Transverse colon (tissue), 4 donors: ENCODE measurements at regions not wholly inside any gene's neighbourhood (a gene's known extent, or its start where the extent isn't known, plus 50 kb on each side); places are given as distances from the start of the nearest gene placed in this dataset.

ENCODE experiments used
- DNase-seq: peaks from one replicate; pipeline ENCODE4 v3.0.0-alpha.2; 2019
- H3K27ac ChIP-seq, 4 donors: fragments of 200-600 bp; sonication (generic); 2 replicates each; pipeline ENCODE4 v1.5.1; 2016 to 2018; ENCODE audit warnings: inconsistent platforms in 4 of 4
- H3K27me3 ChIP-seq: fragments of 200-600 bp; sonication (generic); 2 replicates; pipeline ENCODE4 v1.5.1; 2017; ENCODE audit warnings: inconsistent platforms
- H3K36me3 ChIP-seq, 4 donors: fragments of 200-600 bp; sonication (generic); 2 replicates each; pipeline ENCODE4 v1.5.1; 2017 to 2019; ENCODE audit warnings: inconsistent platforms in 4 of 4
- H3K4me1 ChIP-seq, 4 donors: fragments of 200-600 bp; sonication (generic); 2 replicates each; pipeline ENCODE4 v1.5.1; 2017 to 2020; ENCODE audit warnings: inconsistent platforms in 4 of 4
- H3K4me3 ChIP-seq, 4 donors: fragments of 200-600 bp; sonication (generic); 1 replicate in 1 of 4; 2 replicates in 3 of 4; pipeline versions ENCODE4 v1.5.1 to v1.6.1; 2017 to 2019; ENCODE audit warnings: inconsistent platforms in 4 of 4
- H3K9me3 ChIP-seq, 2 donors: fragments of 200-600 bp; sonication (generic); 2 replicates each; pipeline ENCODE4 v1.5.1; 2017 to 2019; ENCODE audit warnings: inconsistent platforms in 2 of 2
- EP300 ChIP-seq: sonication (generic); formaldehyde crosslinking; IDR thresholded peaks from one replicate; pipeline ENCODE4 v1.6.1; 2017; ENCODE audit warnings: antibody characterized with exemption, low read depth
- POLR2A ChIP-seq: fragments of 450-650 bp; IDR thresholded peaks from one replicate; pipeline ENCODE4 v1.6.1; 2016; ENCODE audit warnings: antibody characterized with exemption, mild to moderate bottlenecking, moderate library complexity
- POLR2AphosphoS5 ChIP-seq, 3 donors: sonication (generic); formaldehyde crosslinking; IDR thresholded peaks; one replicate each; pipeline ENCODE4 v1.6.1; 2016; ENCODE audit warnings: antibody characterized with exemption in 3 of 3
- WGBS, 2 donors: methylation state at CpG; one replicate each; pipeline ENCODE4 v1.1.5; 2018; ENCODE audit warnings: low coverage in 1 of 2; 5-methylcytosine and 5-hydroxymethylcytosine counted together
- in situ Hi-C, 4 donors: fragments of 200-750 bp; cut with MboI; loops; one replicate each; pipeline versions ENCODE4 v1.15.0 to v1.15.1; 2017; ENCODE audit warnings: low sequenced_read_pairs in 3 of 4, low pct_ligation_motif_present in 1 of 4, low pct_unique_long_range_greater_than_20kb in 1 of 4
- intact Hi-C: fragments of 100-400 bp; cut with DNase I; formaldehyde crosslinking; loops from one replicate; pipeline ENCODE4 v1.15.1; 2023; ENCODE audit warnings: low total_unique reads
- TF ChIP-seq, protein P1 (sequence below), 5 experiments: fragments of 200-600 bp in 3 of 5; fragments of 450-650 bp in 2 of 5; sonication (generic) in 3 of 5; IDR thresholded peaks; 1 replicate in 2 of 5; 2 replicates in 3 of 5; pipeline ENCODE4 v1.5.1; 2016 to 2017; ENCODE audit warnings: antibody characterized with exemption in 5 of 5, inconsistent platforms in 3 of 5, mild to moderate bottlenecking in 2 of 5, moderate library complexity in 1 of 5

DNA sequence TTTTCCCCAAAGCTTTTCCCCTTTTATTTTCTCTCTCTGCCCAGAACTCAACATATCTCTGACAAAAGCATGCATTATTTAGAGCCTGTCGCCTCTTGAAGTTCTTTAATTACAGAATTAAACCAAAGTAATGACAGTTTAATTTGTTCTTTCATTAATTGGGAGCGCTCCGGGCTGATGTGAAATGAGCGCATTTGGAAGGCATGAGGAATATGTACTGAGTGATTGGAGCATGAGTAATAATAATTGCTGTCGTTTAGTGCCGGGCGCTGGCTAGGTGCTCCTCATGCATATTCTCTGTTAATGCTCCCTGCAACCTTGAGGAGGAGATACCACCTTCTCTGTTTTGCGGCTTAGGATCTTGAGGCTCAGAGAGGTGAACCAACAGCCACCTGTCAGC, 120.5 kb downstream of the SLC25A47 start:
- H3K36me3 ChIP-seq = no peaks in the 10 kb centered on the region
- H3K9me3 ChIP-seq = no peaks in the 10 kb centered on the region
- H3K27me3 ChIP-seq = no peaks in the 10 kb centered on the region
- no peak for TF ChIP-seq EP300
- TF ChIP-seq POLR2A = no peak
- TF ChIP-seq, protein P1, sequence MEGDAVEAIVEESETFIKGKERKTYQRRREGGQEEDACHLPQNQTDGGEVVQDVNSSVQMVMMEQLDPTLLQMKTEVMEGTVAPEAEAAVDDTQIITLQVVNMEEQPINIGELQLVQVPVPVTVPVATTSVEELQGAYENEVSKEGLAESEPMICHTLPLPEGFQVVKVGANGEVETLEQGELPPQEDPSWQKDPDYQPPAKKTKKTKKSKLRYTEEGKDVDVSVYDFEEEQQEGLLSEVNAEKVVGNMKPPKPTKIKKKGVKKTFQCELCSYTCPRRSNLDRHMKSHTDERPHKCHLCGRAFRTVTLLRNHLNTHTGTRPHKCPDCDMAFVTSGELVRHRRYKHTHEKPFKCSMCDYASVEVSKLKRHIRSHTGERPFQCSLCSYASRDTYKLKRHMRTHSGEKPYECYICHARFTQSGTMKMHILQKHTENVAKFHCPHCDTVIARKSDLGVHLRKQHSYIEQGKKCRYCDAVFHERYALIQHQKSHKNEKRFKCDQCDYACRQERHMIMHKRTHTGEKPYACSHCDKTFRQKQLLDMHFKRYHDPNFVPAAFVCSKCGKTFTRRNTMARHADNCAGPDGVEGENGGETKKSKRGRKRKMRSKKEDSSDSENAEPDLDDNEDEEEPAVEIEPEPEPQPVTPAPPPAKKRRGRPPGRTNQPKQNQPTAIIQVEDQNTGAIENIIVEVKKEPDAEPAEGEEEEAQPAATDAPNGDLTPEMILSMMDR (IDR thresholded peaks at IDR 0.05) = no peak
- TF ChIP-seq POLR2AphosphoS5 (IDR thresholded peaks at IDR 0.05) = no peak
- intact Hi-C loops = no loop called here
- no peak overlapping the region for H3K4me3 ChIP-seq
- in situ Hi-C loops = loop anchor here in 1 of 4 donors (10.0 kb wide), 1 partner anchor 201 kb away; no protein-coding TSS in a partner anchor
- 89 to 92% methylated on average over 8 of the region's 8 CpGs for WGBS, 2 donors
- H3K27ac ChIP-seq = no peak overlapping the region
- no peak for DNase-seq
- H3K4me1 ChIP-seq = peaks cover 14 to 44% (median 26%) of the 10 kb centered on the region in 4 donors

DNA sequence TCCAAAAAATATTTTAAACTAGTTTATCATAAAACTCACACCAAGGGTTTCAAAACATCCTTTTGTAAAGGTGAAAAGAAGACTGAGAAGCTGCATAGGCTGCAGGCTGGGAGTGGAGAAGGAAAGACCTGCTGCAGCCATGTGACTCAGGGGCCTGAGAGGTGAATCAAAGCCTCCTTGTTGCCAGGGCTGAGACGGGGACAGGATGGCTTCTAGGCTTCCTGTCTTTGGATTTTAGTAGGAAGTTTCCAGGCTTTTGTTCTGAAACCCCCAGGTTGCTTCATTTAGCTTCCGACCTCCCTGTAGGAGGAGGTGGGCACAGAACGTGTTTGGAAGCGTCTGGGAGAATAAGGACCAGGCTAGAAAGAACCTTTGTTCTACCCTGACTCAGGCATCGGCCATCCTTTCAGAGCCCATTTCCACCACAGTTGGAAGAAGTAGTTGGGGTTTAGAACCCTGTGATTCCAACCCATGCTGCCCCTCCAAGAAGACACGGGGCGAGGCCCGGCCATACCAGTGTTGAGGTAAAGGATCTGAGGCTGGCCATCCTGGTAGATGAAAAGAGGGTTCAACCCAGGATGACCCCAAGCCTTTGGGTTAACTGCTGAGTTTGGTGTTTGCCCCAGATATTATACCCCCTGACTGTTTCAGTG, 122.4 kb downstream of the SLC25A47 start:
- intact Hi-C loops = no loop called here

DNA sequence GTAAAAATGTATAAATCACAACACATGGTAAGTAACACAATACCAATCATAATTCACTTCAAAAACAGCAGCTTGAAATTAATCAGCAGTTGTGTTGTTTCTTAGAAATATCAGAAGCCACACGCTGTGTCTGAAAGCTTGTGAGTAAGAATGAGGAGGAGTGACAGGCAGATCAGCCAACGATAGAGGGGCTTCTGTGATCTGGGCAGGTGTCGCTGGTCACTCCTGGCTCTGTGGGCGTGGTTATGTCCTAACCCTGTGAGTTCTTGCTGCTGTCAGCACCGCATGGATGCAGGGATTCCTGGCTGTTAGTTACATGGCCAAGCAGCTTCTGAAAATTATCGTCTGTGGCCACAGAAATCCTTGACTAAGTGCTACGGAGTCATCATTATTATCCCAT, 123.4 kb downstream of the SLC25A47 start:
- TF ChIP-seq, protein P1 (IDR thresholded peaks at IDR 0.05) = no peak
- TF ChIP-seq POLR2AphosphoS5 (IDR thresholded peaks at IDR 0.05) (no peak), POLR2A (no peak), EP300 (no peak)
- in situ Hi-C loops = loop anchor here in 1 of 4 donors (10.0 kb wide), 1 partner anchor 198 kb away; no protein-coding TSS in a partner anchor
- H3K4me1 ChIP-seq = peaks cover 0 to 15% (median 0%) of the 10 kb centered on the region in 4 donors
- intact Hi-C loops = no loop called here
- 69 to 77% methylated on average over 2 to 7 of the region's 7 CpGs for WGBS, 2 donors
- no peak overlapping the region for H3K27ac ChIP-seq
- no peaks in the 10 kb centered on the region for H3K27me3 ChIP-seq
- H3K36me3 ChIP-seq = no peaks in the 10 kb centered on the region
- DNase-seq = no peak
- no peaks in the 10 kb centered on the region for H3K9me3 ChIP-seq
- H3K4me3 ChIP-seq = no peak overlapping the region

More for the DNA sequence above, 122.4 kb downstream of the SLC25A47 start:
- TF ChIP-seq EP300 (no peak), POLR2A (no peak), POLR2AphosphoS5 (IDR thresholded peaks at IDR 0.05) (no peak)
- TF ChIP-seq, protein P1 (IDR thresholded peaks at IDR 0.05) = no peak
- Histone ChIP-seq H3K27me3 (no peaks in the 10 kb centered on the region), H3K9me3 (no peaks in the 10 kb centered on the region), H3K27ac (no peak overlapping the region), H3K4me1 (peaks cover 2 to 25% (median 9%) of the 10 kb centered on the region in 4 donors), H3K36me3 (no peaks in the 10 kb centered on the region), H3K4me3 (no peak overlapping the region)
- DNase-seq = no peak
- in situ Hi-C loops = loop anchor here in 1 of 4 donors (10.0 kb wide), 1 partner anchor 199 kb away; no protein-coding TSS in a partner anchor
- WGBS, 2 donors = 40 to 91% methylated on average over 1 to 8 of the region's 8 CpGs

DNA sequence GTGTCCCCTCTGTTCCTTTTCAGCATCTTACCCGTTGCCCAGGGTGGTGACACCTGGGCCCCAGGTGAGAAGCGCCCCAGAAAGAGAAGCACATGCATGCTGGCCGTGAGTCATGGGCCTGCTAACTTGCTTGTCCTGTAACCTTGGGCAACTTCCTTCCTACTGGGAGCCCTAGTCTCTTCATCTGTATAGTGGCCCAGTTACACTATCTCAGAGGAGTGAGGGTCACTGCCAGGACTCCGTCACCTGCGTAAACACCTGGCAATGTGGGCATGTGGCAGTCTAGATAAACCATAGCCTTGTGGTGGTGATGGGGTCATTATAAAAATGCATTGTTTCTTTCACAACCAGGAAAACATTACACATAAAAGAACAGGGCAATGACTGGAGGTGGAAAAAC, 125.2 kb downstream of the SLC25A47 start:
- in situ Hi-C loops (loop anchor here in 1 of 4 donors (10.0 kb wide), 1 partner anchor 196 kb away; no protein-coding TSS in a partner anchor), intact Hi-C loops (no loop called here)
- Histone ChIP-seq H3K9me3 (no peaks in the 10 kb centered on the region), H3K27me3 (no peaks in the 10 kb centered on the region), H3K4me1 (no peaks in the 10 kb centered on the region), H3K36me3 (no peaks in the 10 kb centered on the region), H3K4me3 (no peak overlapping the region), H3K27ac (no peak overlapping the region)
- 88% methylated on average over 5 of the region's 5 CpGs; no CpG with 5 or more reads in 1 of the 2 donors for WGBS, 2 donors
- TF ChIP-seq EP300 (no peak), POLR2AphosphoS5 (IDR thresholded peaks at IDR 0.05) (no peak), POLR2A (no peak)
- TF ChIP-seq, protein P1 (IDR thresholded peaks at IDR 0.05) = no peak
- no peak for DNase-seq
